ENCODE measurements at regions not wholly inside any gene's neighbourhood (a gene's known extent, or its start where the extent isn't known, plus 50 kb on each side); places are given as distances from the start of the nearest gene placed in this dataset.

DNA sequence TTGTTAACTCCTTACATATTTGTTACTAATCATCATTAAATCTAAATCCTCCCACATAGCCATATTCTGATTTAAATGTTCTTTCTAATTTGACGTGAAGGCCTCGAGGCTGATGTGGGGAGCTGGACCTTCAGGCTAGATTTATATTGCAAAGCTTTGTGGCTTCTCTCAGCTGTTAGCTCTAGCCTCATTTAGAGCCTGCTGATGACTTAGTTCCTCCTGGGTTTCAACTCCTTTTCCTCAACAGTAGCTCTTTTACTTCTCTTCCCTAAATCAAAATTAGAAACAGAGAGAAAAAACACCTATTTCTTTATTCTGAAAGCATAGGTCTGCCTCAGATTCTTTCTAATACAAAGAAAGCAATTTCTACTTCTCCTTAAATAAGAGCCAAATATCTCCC lies 477.5 kb upstream of the CCDC196 start:
- Histone ChIP-seq H3K9me2 (ENCODE audit: insufficient read depth) (no peaks in the 10 kb centered on the region), H3F3A (replicated peaks; ENCODE audit: low read depth) (no peaks in the 10 kb centered on the region), H3K27ac (ENCODE audit: low read depth) (no peak overlapping the region), H2AFZ (no peak overlapping the region; the same call in 1 of the 2 replicates), H3K4me1 (ENCODE audit: insufficient read depth) (peaks cover 34% of the 10 kb centered on the region), H3K27me3 (ENCODE audit: insufficient read depth) (no peaks in the 10 kb centered on the region), H3K36me3 (ENCODE audit: insufficient read depth) (no peaks in the 10 kb centered on the region), H3K4me3 (no peak overlapping the region), H3K4me2 (no peak overlapping the region), H3K79me2 (replicated peaks; ENCODE audit: insufficient read depth) (no peaks in the 10 kb centered on the region), H4K20me1 (replicated peaks; ENCODE audit: insufficient read depth) (no peaks in the 10 kb centered on the region)
- H3K27ac Mint-ChIP-seq: peak overlapping the region; percentile 48; the same call in 1 of the 2 replicates
- peaks cover 46% of the 10 kb centered on the region for H3K4me1 Mint-ChIP-seq
- peaks cover 3% of the 10 kb centered on the region for H3K27me3 Mint-ChIP-seq (ENCODE audit: insufficient read depth, low read depth, poor library complexity)
- ATAC-seq: no peak
- no peak for TF ChIP-seq EZH2phosphoT487 (IDR thresholded peaks at IDR 0.05; ENCODE audit: unreplicated experiment)
- no peak for TF ChIP-seq ZNF331 (CRISPR knock-in tag; IDR thresholded peaks at IDR 0.05; ENCODE audit: low read depth)
- TF ChIP-seq, protein P1, sequence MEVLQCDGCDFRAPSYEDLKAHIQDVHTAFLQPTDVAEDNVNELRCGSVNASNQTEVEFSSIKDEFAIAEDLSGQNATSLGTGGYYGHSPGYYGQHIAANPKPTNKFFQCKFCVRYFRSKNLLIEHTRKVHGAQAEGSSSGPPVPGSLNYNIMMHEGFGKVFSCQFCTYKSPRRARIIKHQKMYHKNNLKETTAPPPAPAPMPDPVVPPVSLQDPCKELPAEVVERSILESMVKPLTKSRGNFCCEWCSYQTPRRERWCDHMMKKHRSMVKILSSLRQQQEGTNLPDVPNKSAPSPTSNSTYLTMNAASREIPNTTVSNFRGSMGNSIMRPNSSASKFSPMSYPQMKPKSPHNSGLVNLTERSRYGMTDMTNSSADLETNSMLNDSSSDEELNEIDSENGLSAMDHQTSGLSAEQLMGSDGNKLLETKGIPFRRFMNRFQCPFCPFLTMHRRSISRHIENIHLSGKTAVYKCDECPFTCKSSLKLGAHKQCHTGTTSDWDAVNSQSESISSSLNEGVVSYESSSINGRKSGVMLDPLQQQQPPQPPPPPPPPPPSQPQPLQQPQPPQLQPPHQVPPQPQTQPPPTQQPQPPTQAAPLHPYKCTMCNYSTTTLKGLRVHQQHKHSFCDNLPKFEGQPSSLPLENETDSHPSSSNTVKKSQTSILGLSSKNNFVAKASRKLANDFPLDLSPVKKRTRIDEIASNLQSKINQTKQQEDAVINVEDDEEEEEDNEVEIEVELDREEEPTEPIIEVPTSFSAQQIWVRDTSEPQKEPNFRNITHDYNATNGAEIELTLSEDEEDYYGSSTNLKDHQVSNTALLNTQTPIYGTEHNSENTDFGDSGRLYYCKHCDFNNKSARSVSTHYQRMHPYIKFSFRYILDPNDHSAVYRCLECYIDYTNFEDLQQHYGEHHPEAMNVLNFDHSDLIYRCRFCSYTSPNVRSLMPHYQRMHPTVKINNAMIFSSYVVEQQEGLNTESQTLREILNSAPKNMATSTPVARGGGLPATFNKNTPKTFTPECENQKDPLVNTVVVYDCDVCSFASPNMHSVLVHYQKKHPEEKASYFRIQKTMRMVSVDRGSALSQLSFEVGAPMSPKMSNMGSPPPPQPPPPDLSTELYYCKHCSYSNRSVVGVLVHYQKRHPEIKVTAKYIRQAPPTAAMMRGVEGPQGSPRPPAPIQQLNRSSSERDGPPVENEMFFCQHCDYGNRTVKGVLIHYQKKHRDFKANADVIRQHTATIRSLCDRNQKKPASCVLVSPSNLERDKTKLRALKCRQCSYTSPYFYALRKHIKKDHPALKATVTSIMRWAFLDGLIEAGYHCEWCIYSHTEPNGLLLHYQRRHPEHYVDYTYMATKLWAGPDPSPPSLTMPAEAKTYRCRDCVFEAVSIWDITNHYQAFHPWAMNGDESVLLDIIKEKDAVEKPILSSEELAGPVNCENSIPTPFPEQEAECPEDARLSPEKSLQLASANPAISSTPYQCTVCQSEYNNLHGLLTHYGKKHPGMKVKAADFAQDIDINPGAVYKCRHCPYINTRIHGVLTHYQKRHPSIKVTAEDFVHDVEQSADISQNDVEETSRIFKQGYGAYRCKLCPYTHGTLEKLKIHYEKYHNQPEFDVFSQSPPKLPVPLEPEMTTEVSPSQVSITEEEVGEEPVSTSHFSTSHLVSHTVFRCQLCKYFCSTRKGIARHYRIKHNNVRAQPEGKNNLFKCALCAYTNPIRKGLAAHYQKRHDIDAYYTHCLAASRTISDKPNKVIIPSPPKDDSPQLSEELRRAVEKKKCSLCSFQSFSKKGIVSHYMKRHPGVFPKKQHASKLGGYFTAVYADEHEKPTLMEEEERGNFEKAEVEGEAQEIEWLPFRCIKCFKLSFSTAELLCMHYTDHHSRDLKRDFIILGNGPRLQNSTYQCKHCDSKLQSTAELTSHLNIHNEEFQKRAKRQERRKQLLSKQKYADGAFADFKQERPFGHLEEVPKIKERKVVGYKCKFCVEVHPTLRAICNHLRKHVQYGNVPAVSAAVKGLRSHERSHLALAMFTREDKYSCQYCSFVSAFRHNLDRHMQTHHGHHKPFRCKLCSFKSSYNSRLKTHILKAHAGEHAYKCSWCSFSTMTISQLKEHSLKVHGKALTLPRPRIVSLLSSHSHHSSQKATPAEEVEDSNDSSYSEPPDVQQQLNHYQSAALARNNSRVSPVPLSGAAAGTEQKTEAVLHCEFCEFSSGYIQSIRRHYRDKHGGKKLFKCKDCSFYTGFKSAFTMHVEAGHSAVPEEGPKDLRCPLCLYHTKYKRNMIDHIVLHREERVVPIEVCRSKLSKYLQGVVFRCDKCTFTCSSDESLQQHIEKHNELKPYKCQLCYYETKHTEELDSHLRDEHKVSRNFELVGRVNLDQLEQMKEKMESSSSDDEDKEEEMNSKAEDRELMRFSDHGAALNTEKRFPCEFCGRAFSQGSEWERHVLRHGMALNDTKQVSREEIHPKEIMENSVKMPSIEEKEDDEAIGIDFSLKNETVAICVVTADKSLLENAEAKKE (CRISPR knock-in tag; IDR thresholded peaks at IDR 0.05): no peak
- TF ChIP-seq, protein P2, sequence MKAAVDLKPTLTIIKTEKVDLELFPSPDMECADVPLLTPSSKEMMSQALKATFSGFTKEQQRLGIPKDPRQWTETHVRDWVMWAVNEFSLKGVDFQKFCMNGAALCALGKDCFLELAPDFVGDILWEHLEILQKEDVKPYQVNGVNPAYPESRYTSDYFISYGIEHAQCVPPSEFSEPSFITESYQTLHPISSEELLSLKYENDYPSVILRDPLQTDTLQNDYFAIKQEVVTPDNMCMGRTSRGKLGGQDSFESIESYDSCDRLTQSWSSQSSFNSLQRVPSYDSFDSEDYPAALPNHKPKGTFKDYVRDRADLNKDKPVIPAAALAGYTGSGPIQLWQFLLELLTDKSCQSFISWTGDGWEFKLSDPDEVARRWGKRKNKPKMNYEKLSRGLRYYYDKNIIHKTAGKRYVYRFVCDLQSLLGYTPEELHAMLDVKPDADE (IDR thresholded peaks at IDR 0.05): no peak
- TF ChIP-seq, protein P3, sequence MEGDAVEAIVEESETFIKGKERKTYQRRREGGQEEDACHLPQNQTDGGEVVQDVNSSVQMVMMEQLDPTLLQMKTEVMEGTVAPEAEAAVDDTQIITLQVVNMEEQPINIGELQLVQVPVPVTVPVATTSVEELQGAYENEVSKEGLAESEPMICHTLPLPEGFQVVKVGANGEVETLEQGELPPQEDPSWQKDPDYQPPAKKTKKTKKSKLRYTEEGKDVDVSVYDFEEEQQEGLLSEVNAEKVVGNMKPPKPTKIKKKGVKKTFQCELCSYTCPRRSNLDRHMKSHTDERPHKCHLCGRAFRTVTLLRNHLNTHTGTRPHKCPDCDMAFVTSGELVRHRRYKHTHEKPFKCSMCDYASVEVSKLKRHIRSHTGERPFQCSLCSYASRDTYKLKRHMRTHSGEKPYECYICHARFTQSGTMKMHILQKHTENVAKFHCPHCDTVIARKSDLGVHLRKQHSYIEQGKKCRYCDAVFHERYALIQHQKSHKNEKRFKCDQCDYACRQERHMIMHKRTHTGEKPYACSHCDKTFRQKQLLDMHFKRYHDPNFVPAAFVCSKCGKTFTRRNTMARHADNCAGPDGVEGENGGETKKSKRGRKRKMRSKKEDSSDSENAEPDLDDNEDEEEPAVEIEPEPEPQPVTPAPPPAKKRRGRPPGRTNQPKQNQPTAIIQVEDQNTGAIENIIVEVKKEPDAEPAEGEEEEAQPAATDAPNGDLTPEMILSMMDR (conservative IDR thresholded peaks at IDR 0.05; ENCODE audit: low read depth in 2 of 2): no peak
- TF ChIP-seq, protein P4, sequence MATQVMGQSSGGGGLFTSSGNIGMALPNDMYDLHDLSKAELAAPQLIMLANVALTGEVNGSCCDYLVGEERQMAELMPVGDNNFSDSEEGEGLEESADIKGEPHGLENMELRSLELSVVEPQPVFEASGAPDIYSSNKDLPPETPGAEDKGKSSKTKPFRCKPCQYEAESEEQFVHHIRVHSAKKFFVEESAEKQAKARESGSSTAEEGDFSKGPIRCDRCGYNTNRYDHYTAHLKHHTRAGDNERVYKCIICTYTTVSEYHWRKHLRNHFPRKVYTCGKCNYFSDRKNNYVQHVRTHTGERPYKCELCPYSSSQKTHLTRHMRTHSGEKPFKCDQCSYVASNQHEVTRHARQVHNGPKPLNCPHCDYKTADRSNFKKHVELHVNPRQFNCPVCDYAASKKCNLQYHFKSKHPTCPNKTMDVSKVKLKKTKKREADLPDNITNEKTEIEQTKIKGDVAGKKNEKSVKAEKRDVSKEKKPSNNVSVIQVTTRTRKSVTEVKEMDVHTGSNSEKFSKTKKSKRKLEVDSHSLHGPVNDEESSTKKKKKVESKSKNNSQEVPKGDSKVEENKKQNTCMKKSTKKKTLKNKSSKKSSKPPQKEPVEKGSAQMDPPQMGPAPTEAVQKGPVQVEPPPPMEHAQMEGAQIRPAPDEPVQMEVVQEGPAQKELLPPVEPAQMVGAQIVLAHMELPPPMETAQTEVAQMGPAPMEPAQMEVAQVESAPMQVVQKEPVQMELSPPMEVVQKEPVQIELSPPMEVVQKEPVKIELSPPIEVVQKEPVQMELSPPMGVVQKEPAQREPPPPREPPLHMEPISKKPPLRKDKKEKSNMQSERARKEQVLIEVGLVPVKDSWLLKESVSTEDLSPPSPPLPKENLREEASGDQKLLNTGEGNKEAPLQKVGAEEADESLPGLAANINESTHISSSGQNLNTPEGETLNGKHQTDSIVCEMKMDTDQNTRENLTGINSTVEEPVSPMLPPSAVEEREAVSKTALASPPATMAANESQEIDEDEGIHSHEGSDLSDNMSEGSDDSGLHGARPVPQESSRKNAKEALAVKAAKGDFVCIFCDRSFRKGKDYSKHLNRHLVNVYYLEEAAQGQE (IDR thresholded peaks at IDR 0.05; ENCODE audit: unreplicated experiment): no peak
- no peak for TF ChIP-seq JUNB (IDR thresholded peaks at IDR 0.05; ENCODE audit: unreplicated experiment)
- no peak for TF ChIP-seq CREB1 (CRISPR knock-in tag; IDR thresholded peaks at IDR 0.05; ENCODE audit: low read depth)
- TF ChIP-seq EZH2 (IDR thresholded peaks at IDR 0.05; ENCODE audit: low read depth, unreplicated experiment): no peak
- peaks cover 16% of the 10 kb centered on the region; the same call in 2 of the 3 replicates for H3K9me3 Mint-ChIP-seq
- 0 out of 3 replicates have a peak, but pooled peaks cover 3% of the 10 kb centered on the region for H3K36me3 Mint-ChIP-seq (ENCODE audit: low read depth)
- no peak for DNase-seq (ENCODE audit: low spot score)
- no peak overlapping the region for H3K4me3 Mint-ChIP-seq
